PC-9 (cell line): ENCODE measurements at regions not wholly inside any gene's neighbourhood (a gene's known extent, or its start where the extent isn't known, plus 50 kb on each side); places are given as distances from the start of the nearest gene placed in this dataset.

Source experiments
- BruUV-seq: library from RNA; stranded (reverse); fragments of 400-500 nt; replicated peaks from 2 replicates; lab custom pipeline; 2021; lab: Mats Ljungman, UMichigan
- CTCF ChIA-PET: fragments of 300-600 bp; sonication (Branson Sonifier 250); formaldehyde crosslinking; loops from one replicate; lab custom pipeline; 2022; ENCODE audit warnings: antibody characterized with exemption; lab: Charles Lee
- POLR2A ChIA-PET: fragments of 300-600 bp; sonication (Branson Sonifier 250); formaldehyde crosslinking; loops from one replicate; lab custom pipeline; 2022; ENCODE audit warnings: antibody characterized with exemption; ENCODE audit not compliant: unreplicated experiment; lab: Charles Lee
- DNase-seq, 2 experiments: peaks; one replicate each; pipeline versions ENCODE4 v3.0.0 to v3.0.0-alpha.2; 2015 to 2022; ENCODE audit warnings: mixed read lengths in 1 of 2
- H2AFZ ChIP-seq: fragments of 200-600 bp; sonication (generic); 2 replicates; pipeline ENCODE4 v1.8.1; 2017; ENCODE audit warnings: antibody characterized with exemption
- H3F3A ChIP-seq: fragments of 200-600 bp; sonication (generic); 2 replicates; pipeline ENCODE4 v1.8.1; 2017; ENCODE audit warnings: antibody characterized with exemption, mild to moderate bottlenecking, low read depth; ENCODE audit not compliant: insufficient read depth
- H3K27ac ChIP-seq: fragments of 200-600 bp; sonication (generic); 2 replicates; pipeline ENCODE4 v1.6.1; 2016; ENCODE audit warnings: mixed run types
- H3K27me3 ChIP-seq: fragments of 200-600 bp; sonication (generic); 2 replicates; pipeline ENCODE4 v1.6.1; 2016; ENCODE audit warnings: low read depth, mixed run types; ENCODE audit not compliant: insufficient read depth
- H3K36me3 ChIP-seq: fragments of 200-600 bp; sonication (generic); 2 replicates; pipeline ENCODE4 v1.6.1; 2016; ENCODE audit warnings: low read depth, mixed run types
- H3K4me1 ChIP-seq: fragments of 200-600 bp; sonication (generic); replicated peaks from 2 replicates; pipeline ENCODE4 v1.6.1; 2016; ENCODE audit warnings: mixed run types; ENCODE audit not compliant: insufficient read depth
- H3K4me2 ChIP-seq: fragments of 200-600 bp; sonication (generic); 2 replicates; pipeline ENCODE4 v1.6.1; 2017; ENCODE audit warnings: mixed run types
- H3K4me3 ChIP-seq: fragments of 200-600 bp; sonication (generic); 2 replicates; pipeline ENCODE4 v1.6.1; 2016; ENCODE audit warnings: mixed run types
- H3K79me2 ChIP-seq: fragments of 200-600 bp; sonication (generic); 2 replicates; pipeline ENCODE4 v1.6.1; 2017; ENCODE audit warnings: low read depth, mixed run types
- H3K9me2 ChIP-seq: fragments of 200-600 bp; sonication (generic); 2 replicates; pipeline ENCODE4 v1.8.1; 2017; ENCODE audit warnings: mild to moderate bottlenecking; ENCODE audit not compliant: insufficient read depth
- H3K9me3 ChIP-seq: fragments of 200-600 bp; sonication (generic); 2 replicates; pipeline ENCODE4 v1.8.1; 2016; ENCODE audit warnings: low read depth; ENCODE audit not compliant: insufficient read depth
- H4K20me1 ChIP-seq: fragments of 200-600 bp; sonication (generic); 2 replicates; pipeline ENCODE4 v1.8.1; 2017; ENCODE audit not compliant: insufficient read depth
- EZH2 ChIP-seq: fragments of 200-600 bp; sonication (generic); IDR thresholded peaks from 2 replicates; pipeline ENCODE4 v1.8.0; 2017; ENCODE audit warnings: antibody characterized with exemption, low read depth
- intact Hi-C: fragments of 100-400 bp; cut with micrococcal nuclease; formaldehyde crosslinking; loops from one replicate; pipeline ENCODE4 v1.10.0; 2022; ENCODE audit not compliant: unreplicated experiment
- TF ChIP-seq, protein P1 (sequence below): fragments of 200-600 bp; sonication (generic); conservative IDR thresholded peaks from 2 replicates; pipeline ENCODE4 v1.6.1; 2017; ENCODE audit warnings: mixed run types, antibody characterized with exemption, mild to moderate bottlenecking, moderate library complexity

DNA sequence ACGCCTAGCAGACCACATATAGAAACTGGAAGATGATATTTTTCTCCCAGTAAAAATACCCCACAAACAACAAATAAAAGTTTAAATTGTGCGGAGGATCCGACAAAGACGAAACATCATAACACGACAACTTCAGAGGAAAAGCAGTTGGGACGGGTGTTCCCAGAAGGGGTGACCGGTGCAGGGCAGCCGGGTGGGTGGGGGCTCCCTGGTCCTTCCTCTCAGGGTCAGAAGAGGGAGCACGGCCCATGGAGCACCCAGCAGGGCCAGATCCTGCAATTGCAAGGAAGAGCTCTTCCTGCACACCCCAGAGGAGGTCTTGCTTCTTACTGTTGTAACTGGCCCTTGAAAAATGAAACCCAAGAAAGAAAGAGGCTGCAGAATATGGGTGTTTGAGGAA lies 608.5 kb upstream of the MKI67 start:
- peaks cover 44% of the 10 kb centered on the region for H3K27me3 ChIP-seq
- intact Hi-C loops: no loop called here
- H3K4me3 ChIP-seq: no peak overlapping the region
- BruUV-seq: no TSS peak
- H2AFZ ChIP-seq: no peak overlapping the region
- H3K4me1 ChIP-seq: no peaks in the 10 kb centered on the region
- H3K27ac ChIP-seq: no peak overlapping the region
- H3K79me2 ChIP-seq: no peaks in the 10 kb centered on the region
- no peaks in the 10 kb centered on the region for H3K9me3 ChIP-seq
- H3F3A ChIP-seq: no peaks in the 10 kb centered on the region
- no peak overlapping the region for H3K4me2 ChIP-seq
- H4K20me1 ChIP-seq: no peaks in the 10 kb centered on the region
- TF ChIP-seq, protein P1, sequence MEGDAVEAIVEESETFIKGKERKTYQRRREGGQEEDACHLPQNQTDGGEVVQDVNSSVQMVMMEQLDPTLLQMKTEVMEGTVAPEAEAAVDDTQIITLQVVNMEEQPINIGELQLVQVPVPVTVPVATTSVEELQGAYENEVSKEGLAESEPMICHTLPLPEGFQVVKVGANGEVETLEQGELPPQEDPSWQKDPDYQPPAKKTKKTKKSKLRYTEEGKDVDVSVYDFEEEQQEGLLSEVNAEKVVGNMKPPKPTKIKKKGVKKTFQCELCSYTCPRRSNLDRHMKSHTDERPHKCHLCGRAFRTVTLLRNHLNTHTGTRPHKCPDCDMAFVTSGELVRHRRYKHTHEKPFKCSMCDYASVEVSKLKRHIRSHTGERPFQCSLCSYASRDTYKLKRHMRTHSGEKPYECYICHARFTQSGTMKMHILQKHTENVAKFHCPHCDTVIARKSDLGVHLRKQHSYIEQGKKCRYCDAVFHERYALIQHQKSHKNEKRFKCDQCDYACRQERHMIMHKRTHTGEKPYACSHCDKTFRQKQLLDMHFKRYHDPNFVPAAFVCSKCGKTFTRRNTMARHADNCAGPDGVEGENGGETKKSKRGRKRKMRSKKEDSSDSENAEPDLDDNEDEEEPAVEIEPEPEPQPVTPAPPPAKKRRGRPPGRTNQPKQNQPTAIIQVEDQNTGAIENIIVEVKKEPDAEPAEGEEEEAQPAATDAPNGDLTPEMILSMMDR: no peak
- no peak for TF ChIP-seq EZH2
- no peaks in the 10 kb centered on the region for H3K36me3 ChIP-seq
- CTCF ChIA-PET: no interaction called here
- POLR2A ChIA-PET: no interaction called here
- H3K9me2 ChIP-seq: no peaks in the 10 kb centered on the region
- DNase-seq: no peak

DNA sequence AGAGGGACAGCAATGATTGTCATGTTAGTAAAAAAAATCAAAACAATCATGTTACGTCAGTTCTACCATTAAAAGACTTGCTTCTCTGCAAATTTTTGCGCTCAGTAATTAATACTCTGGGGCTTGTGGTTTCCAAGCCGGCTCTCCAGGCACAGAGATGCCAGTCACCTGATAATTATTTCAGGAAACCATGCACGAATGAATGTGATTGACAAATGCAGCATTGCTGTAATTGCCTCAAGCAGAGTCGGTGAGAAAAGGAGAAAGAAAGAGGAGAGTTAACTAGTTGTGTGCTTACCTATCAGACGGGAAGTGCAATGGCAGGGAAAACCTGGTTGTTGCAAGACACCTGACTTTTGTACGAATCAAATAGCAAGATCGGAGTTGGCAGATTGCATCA lies 609.8 kb upstream of the MKI67 start:
- no peak overlapping the region for H3K4me2 ChIP-seq
- no TSS peak for BruUV-seq
- TF ChIP-seq, protein P1: no peak
- TF ChIP-seq EZH2: no peak
- DNase-seq: no peak
- no peak overlapping the region for H3K27ac ChIP-seq
- no peaks in the 10 kb centered on the region for H4K20me1 ChIP-seq
- H2AFZ ChIP-seq: no peak overlapping the region
- ChIA-PET POLR2A (no interaction called here), CTCF (no interaction called here)
- intact Hi-C loops: no loop called here
- peaks cover 53% of the 10 kb centered on the region for H3K27me3 ChIP-seq
- H3K9me3 ChIP-seq: no peaks in the 10 kb centered on the region
- no peaks in the 10 kb centered on the region for H3K4me1 ChIP-seq
- H3K36me3 ChIP-seq: no peaks in the 10 kb centered on the region
- no peak overlapping the region for H3K4me3 ChIP-seq
- no peaks in the 10 kb centered on the region for H3K9me2 ChIP-seq
- no peaks in the 10 kb centered on the region for H3F3A ChIP-seq
- no peaks in the 10 kb centered on the region for H3K79me2 ChIP-seq

DNA sequence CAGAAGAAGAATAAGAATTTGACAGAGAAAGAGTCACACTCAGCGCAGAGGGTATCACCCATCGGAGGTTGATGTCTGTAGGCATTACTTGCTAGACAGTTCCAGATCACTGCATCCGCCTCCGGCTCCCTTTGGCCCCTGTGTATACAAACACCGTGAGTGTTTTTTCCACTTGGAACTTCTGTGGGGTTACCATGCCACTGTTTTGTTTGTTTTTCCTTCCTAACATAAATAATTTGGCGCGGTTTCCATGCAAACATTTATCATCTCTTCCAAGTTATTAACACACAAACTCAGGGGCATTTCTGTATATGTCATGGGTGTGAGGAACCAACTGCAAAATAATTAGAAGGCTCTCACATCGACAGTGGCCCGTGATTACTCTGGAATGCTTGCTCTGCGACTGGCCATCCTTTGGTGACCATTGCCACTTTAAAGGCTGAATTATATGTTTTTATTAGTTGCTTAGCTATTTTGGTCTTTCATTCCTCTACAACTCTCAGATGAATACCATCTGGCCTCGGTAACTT lies 612.2 kb upstream of the MKI67 start:
- Histone ChIP-seq H3K4me3 (no peak overlapping the region), H3K9me2 (no peaks in the 10 kb centered on the region), H3K27ac (no peak overlapping the region), H3K9me3 (no peaks in the 10 kb centered on the region), H3K4me1 (no peaks in the 10 kb centered on the region), H3K4me2 (no peak overlapping the region), H3K36me3 (no peaks in the 10 kb centered on the region), H3K79me2 (no peaks in the 10 kb centered on the region), H3K27me3 (peaks cover 76% of the 10 kb centered on the region), H4K20me1 (no peaks in the 10 kb centered on the region), H2AFZ (no peak overlapping the region), H3F3A (no peaks in the 10 kb centered on the region)
- intact Hi-C loops: no loop called here
- POLR2A ChIA-PET: no interaction called here
- DNase-seq: no peak
- no peak for TF ChIP-seq EZH2
- TF ChIP-seq, protein P1: no peak
- no TSS peak for BruUV-seq
- CTCF ChIA-PET: no interaction called here
